H1 (cell line): ENCODE measurements at regions not wholly inside any gene's neighbourhood (a gene's known extent, or its start where the extent isn't known, plus 50 kb on each side); places are given as distances from the start of the nearest gene placed in this dataset.
A peak's percentile ranks its signal among the peaks of the same experiment; 100 is the strongest.

ENCODE experiments used
- CTCF ChIA-PET: fragments of 300-600 bp; sonication (Branson Sonifier 250); formaldehyde crosslinking; loops from one replicate; lab custom pipeline; 2021; ENCODE audit not compliant: partially characterized antibody; lab: Charles Lee
- POLR2A ChIA-PET: fragments of 300-600 bp; sonication (Branson Sonifier 250); formaldehyde crosslinking; loops from one replicate; lab custom pipeline; 2021; ENCODE audit warnings: inconsistent platforms; ENCODE audit not compliant: partially characterized antibody; lab: Charles Lee
- DNase-seq, 2 experiments: peaks; one replicate each; pipeline versions ENCODE4 v3.0.0 to v3.0.0-alpha.2; 2010 to 2022; ENCODE audit warnings: low spot score in 2 of 2, low read depth in 1 of 2, mixed read lengths in 1 of 2
- FAIRE-seq: peaks from 2 replicates; lab custom pipeline; 2011; peaks lifted over from hg19 to GRCh38; lab: Jason Lieb, UNC
- H2AFZ ChIP-seq: 2 replicates; pipeline ENCODE4 v1.8.1; 2012; ENCODE audit warnings: low read length, inconsistent platforms
- H2AK5ac ChIP-seq: 2 replicates; pipeline ENCODE4 v1.6.1; 2013; ENCODE audit warnings: low read depth, low read length
- H2BK120ac ChIP-seq: replicated peaks from 2 replicates; pipeline ENCODE3; 2013; ENCODE audit warnings: low read depth, low read length, inconsistent platforms
- H2BK12ac ChIP-seq: 2 replicates; pipeline ENCODE4 v1.6.1; 2013; ENCODE audit warnings: low read depth, low read length
- H2BK15ac ChIP-seq: 2 replicates; pipeline ENCODE4 v1.6.1; 2013; ENCODE audit warnings: low read length
- H2BK20ac ChIP-seq: 2 replicates; pipeline ENCODE4 v1.6.1; 2013; ENCODE audit warnings: low read length
- H2BK5ac ChIP-seq: 2 replicates; pipeline ENCODE4 v1.6.1; 2013; ENCODE audit warnings: low read depth, low read length
- H3K14ac ChIP-seq: 2 replicates; pipeline ENCODE4 v1.6.1; 2013; ENCODE audit warnings: inconsistent platforms; ENCODE audit not compliant: insufficient read length
- H3K18ac ChIP-seq: 2 replicates; pipeline ENCODE4 v1.6.1; 2013; ENCODE audit warnings: low read length; ENCODE audit errors: extremely low read depth
- H3K23ac ChIP-seq: 2 replicates; pipeline ENCODE4 v1.6.1; 2013; ENCODE audit warnings: inconsistent platforms; ENCODE audit not compliant: insufficient read length
- H3K23me2 ChIP-seq: 2 replicates; pipeline ENCODE4 v1.6.1; 2013; ENCODE audit warnings: low read depth, low read length
- H3K27ac ChIP-seq: 2 replicates; pipeline ENCODE4 v1.6.1; 2011; ENCODE audit warnings: low read depth, low read length, inconsistent platforms
- H3K27me3 ChIP-seq, 4 experiments: replicated peaks in 1 of 4; 1 replicate in 1 of 4; 2 replicates in 3 of 4; pipeline versions ENCODE4 v1.6.1 to v1.8.1; 2011 to 2013; ENCODE audit warnings: low read length in 3 of 4, mild to moderate bottlenecking in 3 of 4, inconsistent platforms in 2 of 4, mixed read lengths in 2 of 4, moderate library complexity in 1 of 4; ENCODE audit not compliant: control insufficient read depth in 3 of 4, insufficient read depth in 3 of 4; ENCODE audit errors: extremely low read depth in 1 of 4
- H3K36me3 ChIP-seq, 4 experiments: 2 replicates each; pipeline versions ENCODE4 v1.6.1 to v1.8.1; 2011 to 2013; ENCODE audit warnings: mild to moderate bottlenecking in 4 of 4, low read length in 3 of 4, moderate library complexity in 2 of 4, control low read depth in 1 of 4, inconsistent platforms in 1 of 4; ENCODE audit not compliant: insufficient read depth in 4 of 4, control insufficient read depth in 2 of 4
- H3K4ac ChIP-seq: replicated peaks from 2 replicates; pipeline ENCODE3; 2013; ENCODE audit warnings: low read length, low read depth, mixed read lengths, inconsistent platforms; ENCODE audit not compliant: insufficient read length
- H3K4me1 ChIP-seq, 4 experiments: replicated peaks in 1 of 4; 1 replicate in 1 of 4; 2 replicates in 3 of 4; pipeline versions ENCODE4 v1.6.1 to v1.8.1; 2011 to 2013; ENCODE audit warnings: low read length in 3 of 4, inconsistent platforms in 2 of 4, mixed read lengths in 1 of 4; ENCODE audit not compliant: insufficient read depth in 4 of 4, control insufficient read depth in 3 of 4
- H3K4me2 ChIP-seq, 2 experiments: 2 replicates each; pipeline versions ENCODE4 v1.6.1 to v1.8.1; 2011 to 2013; ENCODE audit warnings: low read depth in 2 of 2, low read length in 2 of 2, control low read depth in 1 of 2, inconsistent platforms in 1 of 2, mild to moderate bottlenecking in 1 of 2; ENCODE audit not compliant: insufficient read depth in 1 of 2
- H3K4me3 ChIP-seq, 4 experiments: fragments of 200-600, 300-600 bp in 1 of 4; sonication (generic), shearing (Covaris generic), sonication (Bioruptor Twin) in 1 of 4; 2 replicates each; pipeline versions ENCODE4 v1.5.1 to v1.8.1; 2011 to 2016; ENCODE audit warnings: low read length in 4 of 4, low read depth in 3 of 4, control low read depth in 2 of 4, inconsistent platforms in 2 of 4, mild to moderate bottlenecking in 2 of 4, mixed read lengths in 1 of 4, moderate library complexity in 1 of 4; ENCODE audit not compliant: insufficient read depth in 2 of 4; ENCODE audit errors: extremely low read depth in 1 of 4
- H3K56ac ChIP-seq: replicated peaks from 2 replicates; pipeline ENCODE3; 2013; ENCODE audit warnings: low read depth, mild to moderate bottlenecking, mixed read lengths, low read length, inconsistent platforms; ENCODE audit not compliant: insufficient read length
- H3K79me1 ChIP-seq: 2 replicates; pipeline ENCODE4 v1.6.1; 2013; ENCODE audit warnings: low read depth, low read length, control low read depth
- H3K79me2 ChIP-seq, 2 experiments: 2 replicates each; pipeline versions ENCODE4 v1.6.1 to v1.8.1; 2012 to 2013; ENCODE audit warnings: low read length in 2 of 2, mild to moderate bottlenecking in 2 of 2, inconsistent platforms in 1 of 2; ENCODE audit not compliant: insufficient read depth in 2 of 2, control insufficient read depth in 1 of 2
- H3K9ac ChIP-seq, 4 experiments: replicated peaks in 1 of 4; 1 replicate in 1 of 4; 2 replicates in 3 of 4; pipeline versions ENCODE4 v1.6.1 to v1.8.1; 2011 to 2013; ENCODE audit warnings: low read depth in 3 of 4, low read length in 3 of 4, control low read depth in 2 of 4, mild to moderate bottlenecking in 2 of 4, moderate library complexity in 2 of 4, inconsistent platforms in 1 of 4; ENCODE audit errors: extremely low read depth in 1 of 4
- H3K9me3 ChIP-seq, 2 experiments: 2 replicates each; pipeline versions ENCODE4 v1.6.1 to v1.8.1; 2012 to 2013; ENCODE audit warnings: mild to moderate bottlenecking in 2 of 2, moderate library complexity in 2 of 2, control low read depth in 1 of 2, inconsistent platforms in 1 of 2, low read depth in 1 of 2, low read length in 1 of 2, mixed read lengths in 1 of 2; ENCODE audit not compliant: insufficient read depth in 2 of 2
- H4K20me1 ChIP-seq, 2 experiments: replicated peaks in 1 of 2; 2 replicates each; pipeline versions ENCODE3 to v1.8.1; 2011 to 2013; ENCODE audit warnings: inconsistent platforms in 2 of 2, low read length in 2 of 2, mild to moderate bottlenecking in 1 of 2; ENCODE audit not compliant: insufficient read depth in 2 of 2, control insufficient read depth in 1 of 2
- H4K5ac ChIP-seq: 2 replicates; pipeline ENCODE4 v1.6.1; 2013; ENCODE audit warnings: low read length, low read depth, mixed read lengths, inconsistent platforms; ENCODE audit not compliant: insufficient read length
- H4K8ac ChIP-seq: 2 replicates; pipeline ENCODE4 v1.8.0; 2013; ENCODE audit warnings: mild to moderate bottlenecking, moderate library complexity, low read length, inconsistent platforms; ENCODE audit not compliant: insufficient read depth; ENCODE audit errors: extremely low read depth
- H4K91ac ChIP-seq: replicated peaks from 2 replicates; pipeline ENCODE3; 2013; ENCODE audit warnings: low read length, mixed read lengths, inconsistent platforms; ENCODE audit not compliant: insufficient read length
- JUND ChIP-seq: IDR thresholded peaks from 2 replicates; pipeline ENCODE4 v1.6.1; 2011; ENCODE audit warnings: mild to moderate bottlenecking, improper control_type of control experiment, low read length
- MAFK ChIP-seq: IDR thresholded peaks from 2 replicates; pipeline ENCODE4 v1.6.1; 2012; ENCODE audit warnings: low read depth, mild to moderate bottlenecking, improper control_type of control experiment, low read length
- WGBS, 2 experiments: shearing (Covaris generic) in 1 of 2; methylation state at CpG; one replicate each; pipeline versions ENCODE4 v1.1.6 to v1.1.7; 2013 to 2015; ENCODE audit warnings: low lambda C conversion rate in 2 of 2, mixed read lengths in 2 of 2, inconsistent platforms in 1 of 2, low coverage in 1 of 2, missing lambda C conversion rate in 1 of 2; ENCODE audit not compliant: insufficient replicate concordance in 2 of 2, insufficient coverage in 1 of 2, insufficient read length in 1 of 2; ENCODE audit errors: extremely low coverage in 1 of 2, missing lambda C conversion rate in 1 of 2; 5-methylcytosine and 5-hydroxymethylcytosine counted together

DNA sequence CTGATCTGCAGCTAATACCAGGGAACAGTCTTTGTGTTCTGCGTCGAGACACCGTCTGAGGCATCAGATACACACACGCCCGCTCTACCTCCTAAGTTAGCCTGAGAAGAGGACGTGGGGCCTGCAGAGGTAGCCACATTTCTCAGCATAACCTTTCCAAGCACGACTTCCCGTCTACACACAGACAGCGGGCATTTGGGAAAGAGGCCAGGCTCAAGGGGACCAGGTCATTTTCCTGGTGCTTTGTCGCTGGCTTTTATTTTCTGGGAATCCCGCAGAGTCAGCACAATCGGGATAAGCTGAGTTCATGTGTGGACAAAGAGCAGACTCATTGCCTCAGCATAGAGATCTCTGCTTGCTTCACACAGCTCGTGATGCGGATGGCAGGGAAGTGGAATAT lies 72.5 kb upstream of the SMYD2 start:
- Histone ChIP-seq H2BK20ac (no peak overlapping the region), H2BK15ac (no peak overlapping the region), H3K14ac (no peak overlapping the region), H3K4me1 (peaks cover 0 to 9% (median 4%) of the 10 kb centered on the region in 4 experiments; a peak in 2 of 7 replicates), H3K27ac (no peak overlapping the region), H3K18ac (no peak overlapping the region), H3K36me3 (no peaks in the 10 kb centered on the region), H2AK5ac (no peak overlapping the region), H3K79me1 (no peaks in the 10 kb centered on the region), H3K4me3 (no peak overlapping the region), H2BK5ac (no peak overlapping the region), H4K20me1 (no peaks in the 10 kb centered on the region), H3K23me2 (no peaks in the 10 kb centered on the region), H3K9me3 (no peaks in the 10 kb centered on the region)
- POLR2A ChIA-PET: no interaction called here
- no peak for DNase-seq
- TF ChIP-seq JUND (no peak), MAFK (peak; percentile 80)
- TF ChIP-seq, all 59 proteins: peak for 1
- Histone ChIP-seq H3K9ac (no peak overlapping the region), H2BK12ac (no peak overlapping the region), H3K79me2 (no peaks in the 10 kb centered on the region), H3K27me3 (no peaks in the 10 kb centered on the region), H4K8ac (peak overlapping the region; percentile 45; the same call in 1 of the 2 replicates), H3K4me2 (no peak overlapping the region), H3K56ac (no peak overlapping the region), H3K23ac (no peak overlapping the region), H3K4ac (no peak overlapping the region), H2BK120ac (no peak overlapping the region), H2AFZ (peak overlapping the region; percentile 83), H4K5ac (no peak overlapping the region), H4K91ac (no peak overlapping the region)
- 85% methylated on average over 14 of the region's 14 CpGs; no CpG with 5 or more reads in 1 of the 2 experiments for WGBS, 2 experiments
- no peak for FAIRE-seq
- CTCF ChIA-PET: interaction anchor here (0.9 to 15.5 kb wide), 9 partner anchors 8 to 413 kb away, joined by 3 to 235 read pairs (median 4); no protein-coding TSS in a partner anchor
